ENCODE measurements at regions not wholly inside any gene's neighbourhood (a gene's known extent, or its start where the extent isn't known, plus 50 kb on each side); places are given as distances from the start of the nearest gene placed in this dataset.

- no peaks in the 10 kb centered on the region for H3K27me3 ChIP-seq (ENCODE audit: control insufficient read depth, insufficient read depth, low read length)
- no peak overlapping the region for H4K91ac ChIP-seq (ENCODE audit: insufficient read depth, low read depth, low read length)
- no peaks in the 10 kb centered on the region for H3K9me1 ChIP-seq (ENCODE audit: insufficient read depth, low read length)
- no peak for ATAC-seq (ENCODE audit: low read depth)
- no peak for DNase-seq
- H3K18ac ChIP-seq (ENCODE audit: low read depth, low read length) = no peak overlapping the region
- no peaks in the 10 kb centered on the region for H3K4me1 ChIP-seq (ENCODE audit: control insufficient read depth, insufficient read depth, low read length)
- in situ Hi-C loops (cut with MboI; ENCODE audit: low sequenced_read_pairs) (no loop called here), intact Hi-C loops (cut with micrococcal nuclease) (no loop called here), dilution Hi-C loops (cut with HindIII; ENCODE audit: low sequenced_read_pairs, unreplicated experiment) (no loop called here)
- no peak overlapping the region for H2AK9ac ChIP-seq (replicated peaks; ENCODE audit: low read depth, low read length, poor library complexity)
- H3K23ac ChIP-seq (ENCODE audit: low read depth, low read length) = no peak overlapping the region
- no peak overlapping the region for H3K9ac ChIP-seq (ENCODE audit: low read depth, low read length)
- WGBS, 2 experiments (ENCODE audit: extremely low coverage in 2 of 2, insufficient read length in 1 of 2) = 72% methylated on average over 4 of the region's 5 CpGs; no CpG with 5 or more reads in 1 of the 2 experiments
- no peaks in the 10 kb centered on the region for H3K36me3 ChIP-seq (ENCODE audit: control insufficient read depth, insufficient read depth, low read length)
- ChIA-PET CTCF (no interaction called here), POLR2A (ENCODE audit: unreplicated experiment) (no interaction called here)
- BruUV-seq (replicated peaks) = no TSS peak
- no peak overlapping the region for H3K27ac ChIP-seq (ENCODE audit: insufficient read depth, low read length)
- no peak overlapping the region for H2BK120ac ChIP-seq (ENCODE audit: low read depth, low read length)
- H2BK5ac ChIP-seq (ENCODE audit: low read depth, low read length, poor library complexity, severe bottlenecking) = no peak overlapping the region
- H3K14ac ChIP-seq (replicated peaks; ENCODE audit: low read depth, low read length) = no peak overlapping the region
- TF ChIP-seq MAFK (IDR thresholded peaks at IDR 0.05; ENCODE audit: low read depth, low read length) (no peak), CEBPB (IDR thresholded peaks at IDR 0.05; ENCODE audit: low read depth, low read length) (no peak), RFX5 (IDR thresholded peaks at IDR 0.05; ENCODE audit: low read depth, low read length) (no peak), ELK1 (IDR thresholded peaks at IDR 0.05; ENCODE audit: borderline replicate concordance, low read depth, low read length) (no peak), NFE2L2 (IDR thresholded peaks at IDR 0.05; ENCODE audit: low read depth, low read length) (no peak), SMC3 (IDR thresholded peaks at IDR 0.05; ENCODE audit: low read depth, low read length) (no peak), BHLHE40 (IDR thresholded peaks at IDR 0.05; ENCODE audit: low read depth, low read length) (no peak)
- no peak overlapping the region for H2AFZ ChIP-seq (replicated peaks; ENCODE audit: low read length, poor library complexity)
- no peak overlapping the region for H3K4ac ChIP-seq (ENCODE audit: low read depth, low read length)
- H4K5ac ChIP-seq (ENCODE audit: low read depth, low read length) = no peak overlapping the region
- H2AK5ac ChIP-seq (ENCODE audit: low read depth, low read length) = no peak overlapping the region
- H4K8ac ChIP-seq (ENCODE audit: low read depth in 2 of 2, low read length in 2 of 2) = no peak overlapping the region
- H2BK20ac ChIP-seq (ENCODE audit: low read depth, low read length) = no peak overlapping the region
- H4K20me1 ChIP-seq (ENCODE audit: insufficient read depth, low read length) = no peaks in the 10 kb centered on the region
- H3K4me3 ChIP-seq (ENCODE audit: insufficient read depth, low read depth, low read length) = no peak overlapping the region
- H2BK15ac ChIP-seq (ENCODE audit: low read depth, low read length) = no peak overlapping the region
- no peak overlapping the region for H3K4me2 ChIP-seq (ENCODE audit: low read depth, low read length)
- peaks cover 2% of the 10 kb centered on the region; the same call in 1 of the 2 replicates for H3K9me3 ChIP-seq (ENCODE audit: control insufficient read depth, insufficient read depth, low read length)
- no peak overlapping the region for H3K56ac ChIP-seq (ENCODE audit: extremely low read depth, insufficient read depth, low read length)
- no peaks in the 10 kb centered on the region for H3K79me1 ChIP-seq (ENCODE audit: low read depth in 1 of 2, low read length in 2 of 2)
These were observed 480.9 kb upstream of the NOX3 start for GRCh38 chr6:155936551-155936950.
